GM12891 (cell line): ENCODE measurements at regions not wholly inside any gene's neighbourhood (a gene's known extent, or its start where the extent isn't known, plus 50 kb on each side); places are given as distances from the start of the nearest gene placed in this dataset.

Source experiments
- DNase-seq: peaks from one replicate; pipeline ENCODE4 v3.0.0; 2011; ENCODE audit warnings: low spot score; ENCODE audit not compliant: insufficient read length
- FAIRE-seq: peaks from 2 replicates; lab custom pipeline; 2011; peaks lifted over from hg19 to GRCh38; lab: Jason Lieb, UNC
- PAX5 ChIP-seq: IDR thresholded peaks from 2 replicates; pipeline ENCODE4 v1.6.1; 2011; ENCODE audit warnings: low read length, moderate library complexity, mild to moderate bottlenecking; ENCODE audit not compliant: insufficient read depth, severe bottlenecking
- POLR2A ChIP-seq: IDR thresholded peaks from 2 replicates; pipeline ENCODE4 v1.6.1; 2011; ENCODE audit warnings: low read depth, low read length, control low read depth
- POLR2AphosphoS5 ChIP-seq: IDR thresholded peaks from 2 replicates; pipeline ENCODE4 v1.6.1; 2011; ENCODE audit warnings: low read depth, low read length, control low read depth
- POU2F2 ChIP-seq: IDR thresholded peaks from 2 replicates; pipeline ENCODE4 v1.6.1; 2011; ENCODE audit warnings: low read depth, mild to moderate bottlenecking, control low read depth, low read length, moderate library complexity
- SPI1 ChIP-seq: IDR thresholded peaks from 2 replicates; pipeline ENCODE4 v1.6.1; 2011; ENCODE audit warnings: low read depth, low read length, control low read depth
- TAF1 ChIP-seq: IDR thresholded peaks from 2 replicates; pipeline ENCODE4 v1.6.1; 2011; ENCODE audit warnings: low read depth, low read length, control low read depth

DNA sequence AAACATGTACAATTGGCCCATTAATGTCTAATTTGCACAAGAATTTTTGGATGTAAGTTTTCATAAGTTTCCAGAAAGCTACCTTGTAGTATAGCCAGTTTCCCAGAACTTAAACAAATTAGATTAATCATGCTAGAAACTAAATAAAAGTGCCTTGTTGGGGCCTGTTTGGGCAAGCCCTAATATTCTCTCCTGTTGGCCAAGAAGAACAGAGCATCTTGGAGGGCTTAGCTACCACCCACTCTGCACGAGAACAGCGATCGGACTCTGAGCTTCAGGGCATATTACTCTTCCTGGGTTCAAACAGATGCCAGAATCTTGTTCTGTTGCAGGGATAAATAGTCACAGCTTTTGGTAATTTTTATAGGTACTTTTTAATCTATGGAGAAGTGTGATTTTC, 88.2 kb downstream of the GAS1 start:
- DNase-seq: no peak
- TF ChIP-seq TAF1 (no peak), POLR2A (no peak), POU2F2 (no peak), POLR2AphosphoS5 (no peak), PAX5 (no peak), SPI1 (no peak)
- no peak for FAIRE-seq

DNA sequence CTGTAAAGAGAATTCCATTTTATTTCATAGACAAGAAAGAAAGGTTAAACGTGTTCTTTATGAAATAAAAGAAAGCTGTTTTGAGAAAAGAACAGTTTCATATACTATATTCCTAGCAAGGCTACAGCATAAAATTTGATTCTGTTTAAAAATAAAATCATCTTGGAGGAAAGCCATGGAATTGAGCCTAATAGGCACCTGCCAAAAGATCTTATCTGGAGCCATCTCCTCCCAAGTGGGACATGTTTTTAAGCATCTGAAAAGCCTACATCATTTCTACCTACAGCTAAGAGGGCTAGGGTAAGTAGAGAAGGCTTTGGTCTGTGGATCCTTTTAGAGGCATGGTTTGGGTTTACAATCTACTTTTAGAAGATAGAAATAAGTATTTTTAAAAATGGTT, 89.3 kb downstream of the GAS1 start:
- TF ChIP-seq POLR2A (no peak), PAX5 (no peak), POLR2AphosphoS5 (no peak), SPI1 (no peak), TAF1 (no peak), POU2F2 (no peak)
- no peak for FAIRE-seq
- no peak for DNase-seq

DNA sequence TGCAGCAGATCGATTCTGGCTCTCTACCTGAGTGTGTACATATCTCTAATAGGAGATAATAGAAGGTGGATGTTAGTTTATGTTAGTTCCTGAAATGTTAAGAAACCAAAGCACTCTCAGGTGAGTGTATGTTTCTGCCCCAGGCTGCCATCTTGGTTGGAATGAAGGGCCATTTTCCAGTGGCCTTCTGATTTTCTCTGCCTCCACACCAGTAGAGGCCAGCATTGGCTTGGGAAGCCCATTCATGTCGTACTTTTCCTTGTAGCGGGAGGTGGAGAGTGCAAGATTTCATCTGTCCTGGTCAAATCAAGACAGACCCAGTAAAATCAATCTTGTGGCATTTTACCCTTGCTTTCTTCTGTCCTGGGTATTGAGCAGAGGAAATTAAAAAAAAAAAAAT, 91.0 kb downstream of the GAS1 start:
- DNase-seq: no peak
- FAIRE-seq: no peak
- TF ChIP-seq SPI1 (no peak), PAX5 (no peak), POU2F2 (no peak), POLR2AphosphoS5 (no peak), TAF1 (no peak), POLR2A (no peak)

DNA sequence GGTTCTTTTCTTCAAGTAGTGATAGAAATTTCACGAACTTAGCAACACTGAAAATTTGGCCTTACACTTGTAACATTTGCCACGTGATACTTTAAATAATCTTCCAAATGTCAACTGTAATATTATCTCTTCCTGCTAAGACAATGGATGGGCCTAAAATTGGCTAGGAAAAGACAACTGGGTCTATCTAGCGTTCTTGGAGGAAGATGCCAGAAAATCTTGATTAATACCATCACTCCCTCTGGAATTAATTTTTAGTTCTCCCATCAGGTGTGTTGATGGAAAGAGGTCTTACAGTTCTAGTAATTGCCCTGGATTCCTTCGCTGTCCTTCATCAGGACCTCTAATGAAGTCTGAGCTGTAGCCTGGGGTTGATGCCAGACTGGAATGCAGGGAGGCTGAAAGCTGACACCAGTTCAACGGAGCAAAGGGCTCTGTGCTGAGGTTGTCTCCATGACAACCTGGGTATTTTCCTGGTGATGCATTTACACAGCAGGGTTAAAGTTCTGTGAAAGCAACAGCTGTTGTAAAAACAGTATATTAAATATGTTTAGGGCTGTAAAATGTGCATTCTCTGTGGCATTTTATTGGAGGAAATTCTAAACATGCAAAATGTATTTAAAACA, 92.3 kb downstream of the GAS1 start:
- FAIRE-seq (no peak), DNase-seq (no peak)

DNA sequence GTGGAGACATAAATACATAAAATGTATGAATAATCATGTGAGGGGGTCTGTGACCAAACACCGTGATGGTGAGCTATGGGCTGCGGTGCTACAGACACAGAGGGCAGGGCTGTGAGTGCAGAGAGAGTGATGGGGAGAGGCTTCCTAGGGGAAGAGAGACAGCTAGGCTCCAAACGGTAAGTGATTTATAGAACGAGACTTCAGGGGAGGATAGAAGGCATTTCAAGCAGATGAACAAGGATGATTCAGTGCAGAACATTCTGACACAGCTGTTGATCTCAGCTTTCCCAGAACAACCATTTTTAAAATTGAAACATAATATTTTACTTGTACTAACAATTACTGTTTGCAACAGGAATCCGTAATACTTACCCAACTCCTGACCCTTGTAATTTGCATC, 100.7 kb downstream of the GAS1 start:
- DNase-seq (no peak), FAIRE-seq (no peak)
- TF ChIP-seq TAF1: no peak
- TF ChIP-seq POU2F2: no peak
- TF ChIP-seq POLR2A: no peak
- no peak for TF ChIP-seq PAX5
- TF ChIP-seq POLR2AphosphoS5: no peak
- TF ChIP-seq SPI1: no peak

More for the DNA sequence above, 92.3 kb downstream of the GAS1 start:
- TF ChIP-seq PAX5: no peak
- TF ChIP-seq SPI1: no peak
- no peak for TF ChIP-seq POLR2A
- no peak for TF ChIP-seq POU2F2
- no peak for TF ChIP-seq TAF1

DNA sequence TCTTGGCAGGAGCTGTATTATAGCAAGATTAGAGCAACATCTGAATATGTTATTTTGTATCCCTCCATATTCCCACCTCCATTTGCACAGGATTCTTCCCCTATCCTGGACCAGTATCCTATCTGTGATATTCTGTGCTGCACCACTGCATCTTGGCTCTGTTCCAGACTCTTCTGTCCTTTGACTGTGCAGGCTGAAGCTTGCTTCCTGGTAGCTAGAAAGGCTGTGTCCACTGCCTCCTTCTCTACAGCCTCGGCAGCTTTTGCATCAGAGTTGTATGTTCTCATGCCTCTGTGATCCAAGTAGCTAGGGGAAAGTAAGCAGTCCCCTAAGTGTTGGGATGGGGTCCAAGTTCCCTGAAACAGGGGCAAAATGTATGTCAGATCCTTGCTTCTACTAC, 104.1 kb downstream of the GAS1 start:
- DNase-seq: no peak
- FAIRE-seq: no peak
- TF ChIP-seq POLR2A (no peak), POLR2AphosphoS5 (no peak), TAF1 (no peak), PAX5 (no peak)

DNA sequence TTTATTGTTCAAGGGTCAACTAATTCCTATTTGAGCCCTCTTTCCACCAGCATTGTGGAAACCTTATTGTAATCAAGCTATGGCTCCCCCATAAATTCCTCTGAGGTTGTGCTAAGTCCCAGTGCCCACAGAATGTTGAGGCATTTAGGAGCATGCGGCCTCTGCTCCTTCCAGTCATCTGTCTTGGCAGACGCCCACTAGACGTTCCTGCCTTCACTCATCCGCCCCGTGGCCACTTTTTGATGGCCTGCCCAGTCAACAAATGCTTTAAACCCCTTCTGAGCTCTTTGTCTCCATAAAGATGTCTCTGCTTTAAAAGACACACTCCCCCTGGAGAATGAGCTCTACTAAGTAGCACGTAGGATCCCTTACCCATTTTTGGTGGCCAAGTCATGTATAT, 104.7 kb downstream of the GAS1 start:
- DNase-seq (no peak), FAIRE-seq (no peak)
- no peak for TF ChIP-seq POLR2A
- TF ChIP-seq SPI1: no peak
- TF ChIP-seq POU2F2: no peak
- TF ChIP-seq POLR2AphosphoS5: no peak
- TF ChIP-seq PAX5: no peak
- no peak for TF ChIP-seq TAF1

DNA sequence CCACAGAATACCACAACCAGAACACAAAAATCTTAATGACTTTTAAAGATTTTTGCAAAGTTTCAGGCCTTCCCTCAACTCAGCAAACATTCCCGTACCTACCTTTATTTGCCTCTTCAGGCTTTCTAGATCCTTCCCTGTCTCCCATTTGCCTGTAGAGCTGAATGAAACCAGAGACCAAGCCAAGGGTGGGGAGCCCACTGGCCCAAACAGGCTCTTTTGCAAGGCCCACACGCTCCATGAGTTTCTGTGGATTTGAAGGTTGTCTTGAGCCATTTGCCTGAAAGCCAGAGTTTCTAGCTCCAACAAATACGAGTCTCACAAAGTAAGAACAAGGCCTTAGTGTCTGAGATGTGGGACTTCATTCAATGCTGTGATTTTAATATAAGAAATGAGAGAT, 107.8 kb downstream of the GAS1 start:
- FAIRE-seq (no peak), DNase-seq (no peak)
- no peak for TF ChIP-seq SPI1
- TF ChIP-seq POLR2AphosphoS5: no peak
- TF ChIP-seq POLR2A: no peak
- TF ChIP-seq TAF1: no peak
- no peak for TF ChIP-seq POU2F2
- TF ChIP-seq PAX5: no peak

DNA sequence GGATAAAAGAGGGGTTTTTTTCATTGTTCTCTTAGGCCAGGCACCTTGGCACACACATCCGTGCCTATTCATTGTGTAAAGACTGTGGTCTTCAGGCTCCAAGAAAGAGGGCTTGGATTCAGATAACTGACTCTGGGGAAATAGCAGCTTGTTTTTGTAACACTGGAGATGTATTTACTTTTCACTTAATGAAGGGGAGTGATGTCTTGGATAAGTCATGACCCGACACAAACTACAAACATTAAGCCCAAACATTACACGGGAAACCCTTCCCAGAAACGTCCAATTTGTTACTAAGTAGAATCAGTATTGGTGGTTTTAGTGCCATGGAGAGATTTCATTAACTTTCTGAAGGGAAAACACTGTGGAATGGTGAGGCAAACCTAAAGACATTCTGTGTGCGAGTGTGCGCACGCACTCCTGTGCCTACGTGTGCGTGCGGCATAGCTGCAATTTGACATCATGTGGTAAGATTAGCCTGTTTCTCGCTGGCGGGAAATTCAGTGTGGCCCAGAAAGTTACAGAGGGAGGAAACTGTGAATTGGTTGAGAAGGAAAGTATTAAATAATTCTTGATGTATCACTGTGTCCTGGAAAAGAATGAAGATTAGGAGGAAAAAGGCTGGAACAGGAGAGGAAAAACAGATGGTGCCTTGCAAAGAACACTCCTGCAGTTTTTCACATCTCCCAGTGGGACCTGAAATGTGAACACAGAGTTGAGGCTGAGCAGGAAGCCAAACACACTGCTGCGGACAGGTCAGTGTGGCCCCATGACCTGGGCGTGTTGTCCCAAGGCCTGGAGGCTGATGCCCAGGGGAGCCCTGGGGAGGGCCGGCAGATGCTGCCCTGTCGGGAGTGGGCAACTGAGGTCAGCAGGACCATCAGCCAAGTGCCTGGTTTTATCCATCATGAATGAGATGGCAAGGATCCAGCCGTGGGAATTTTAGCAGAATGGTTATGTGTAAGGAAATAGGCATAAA, 108.5 kb downstream of the GAS1 start:
- FAIRE-seq (no peak), DNase-seq (no peak)
- TF ChIP-seq POLR2AphosphoS5: no peak
- no peak for TF ChIP-seq TAF1
- no peak for TF ChIP-seq POU2F2
- no peak for TF ChIP-seq SPI1
- no peak for TF ChIP-seq PAX5
- no peak for TF ChIP-seq POLR2A
